WI38 (cell line): ENCODE measurements at regions not wholly inside any gene's neighbourhood (a gene's known extent, or its start where the extent isn't known, plus 50 kb on each side); places are given as distances from the start of the nearest gene placed in this dataset.

Source experiments
- H3K4me3 ChIP-seq: 2 replicates; pipeline ENCODE4 v1.5.1; 2011; ENCODE audit warnings: low read depth, mild to moderate bottlenecking, control low read depth, low read length
- CTCF ChIP-seq: IDR thresholded peaks from 2 replicates; pipeline ENCODE4 v1.5.1; 2012; ENCODE audit warnings: low read depth, mild to moderate bottlenecking, control low read depth, low read length

DNA sequence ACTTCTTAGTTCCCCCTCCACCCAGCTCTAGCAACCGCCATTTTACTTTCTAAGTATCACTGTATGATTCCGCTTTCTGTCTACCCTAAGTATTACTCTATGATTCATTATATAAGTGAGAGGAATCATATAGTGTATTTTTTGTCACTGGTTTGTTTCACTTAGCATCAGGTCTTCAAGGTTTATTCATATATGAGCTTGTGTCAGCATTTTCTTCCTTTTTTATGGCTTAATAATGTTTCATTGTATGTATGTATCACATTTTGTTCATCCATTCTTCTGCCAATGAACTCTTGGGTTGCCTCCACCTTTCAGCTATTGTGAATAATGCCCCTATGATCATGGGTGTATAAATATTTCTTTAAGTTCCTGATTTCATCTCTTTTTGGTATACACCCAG, 222.8 kb downstream of the SNCAIP start:
- H3K4me3 ChIP-seq, result no peak overlapping the region
- no peak for TF ChIP-seq CTCF

DNA sequence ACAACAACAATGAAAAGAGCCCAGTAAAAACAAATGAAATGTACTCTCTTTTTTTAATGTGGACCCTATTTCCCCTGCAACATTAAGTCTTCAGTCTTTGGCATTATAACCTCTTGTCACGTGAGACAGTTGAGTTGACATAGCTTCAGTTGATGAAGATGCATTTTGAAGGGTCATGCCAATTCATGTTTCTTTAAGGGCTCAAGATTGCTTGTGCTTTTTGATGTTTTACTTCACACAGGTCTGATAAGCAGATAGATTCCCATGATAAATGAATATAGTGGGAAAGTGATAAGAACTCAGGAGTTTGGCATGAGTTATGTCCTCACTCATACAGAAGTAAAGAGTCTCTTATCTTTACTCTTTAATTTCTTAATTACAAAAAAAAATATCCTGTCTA, 229.4 kb downstream of the SNCAIP start:
- no peak overlapping the region for H3K4me3 ChIP-seq
- no peak for TF ChIP-seq CTCF

DNA sequence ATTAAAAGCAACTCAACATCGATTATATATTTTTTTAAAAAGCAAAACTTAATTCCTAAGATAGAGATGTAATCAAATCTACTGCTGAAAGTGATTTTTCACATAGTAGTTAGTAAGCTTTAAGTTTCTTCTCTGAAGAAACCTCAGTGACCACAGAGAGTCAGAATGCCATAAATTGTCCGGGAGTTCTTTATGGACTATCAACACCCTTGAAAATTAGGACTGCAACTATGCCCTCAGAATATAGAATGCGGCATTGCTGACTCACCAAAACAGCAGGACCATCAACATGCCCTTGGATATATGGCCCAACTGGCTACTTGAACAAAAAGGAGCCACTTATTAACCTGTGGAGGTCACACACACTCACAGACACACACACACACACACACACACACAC, 228.9 kb upstream of the SNX2 start:
- no peak for TF ChIP-seq CTCF
- no peak overlapping the region for H3K4me3 ChIP-seq

GRCh38 chr5:122547219-122547618, 227.7 kb upstream of the SNX2 start:
- no peak for TF ChIP-seq CTCF
- H3K4me3 ChIP-seq, result no peak overlapping the region

DNA sequence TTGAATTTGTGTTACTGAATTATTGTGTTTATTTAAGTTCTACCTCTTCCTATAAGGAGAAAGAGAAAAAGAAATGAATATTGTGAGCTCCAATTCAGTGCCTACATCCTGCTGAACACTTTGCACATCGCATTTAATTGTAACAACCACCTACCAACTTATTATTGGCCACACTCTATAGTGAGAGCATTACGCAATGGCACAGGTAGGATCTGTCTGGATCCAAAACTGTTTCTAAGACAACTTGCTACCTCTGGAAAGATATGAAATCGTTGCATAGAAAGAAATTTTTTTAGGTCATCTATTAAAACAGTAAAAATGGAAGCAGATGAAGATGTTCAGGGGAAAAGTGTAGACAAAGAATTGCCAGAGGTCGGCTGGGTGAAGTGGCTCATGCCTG, 227.2 kb upstream of the SNX2 start:
- H3K4me3 ChIP-seq, result no peak overlapping the region
- TF ChIP-seq CTCF, result no peak

- TF ChIP-seq CTCF, result no peak
Measured at GRCh38 chr5:122559676-122560075, 215.2 kb upstream of the SNX2 start.

DNA sequence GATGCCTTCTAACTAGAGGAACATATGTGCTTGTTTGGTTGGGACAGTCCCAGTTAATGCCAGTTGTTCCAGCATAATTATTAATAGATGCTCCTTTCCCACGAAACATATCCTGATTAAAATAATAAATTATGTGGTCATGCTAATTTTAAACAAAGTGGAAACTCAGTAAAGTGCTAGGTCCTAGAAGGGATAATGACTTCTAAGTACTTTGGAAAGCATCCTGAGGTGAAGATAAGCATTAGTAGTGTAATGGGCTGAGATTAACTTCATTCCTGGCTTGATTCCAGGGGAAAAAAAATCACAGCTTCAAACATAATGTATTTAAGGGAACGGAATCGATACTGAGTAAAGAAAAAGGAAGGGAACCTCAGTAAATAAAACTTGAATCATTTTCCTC, 213.7 kb upstream of the SNX2 start:
- no peak for TF ChIP-seq CTCF
- H3K4me3 ChIP-seq, result no peak overlapping the region

More at GRCh38 chr5:122559676-122560075, 215.2 kb upstream of the SNX2 start:
- H3K4me3 ChIP-seq, result no peak overlapping the region
